Endothelial cell of umbilical vein (primary cell): ENCODE measurements at regions not wholly inside any gene's neighbourhood (a gene's known extent, or its start where the extent isn't known, plus 50 kb on each side); places are given as distances from the start of the nearest gene placed in this dataset.

Source experiments
- CTCF ChIP-seq, 2 donors: IDR thresholded peaks; 1 replicate in 1 of 2; 2 replicates in 1 of 2; pipeline ENCODE4 v1.5.1; 2011; ENCODE audit warnings: low read length in 2 of 2, mild to moderate bottlenecking in 2 of 2, moderate library complexity in 2 of 2, control low read depth in 1 of 2, inconsistent platforms in 1 of 2, low read depth in 1 of 2; ENCODE audit not compliant: insufficient read depth in 1 of 2; ENCODE audit errors: extremely low read depth in 1 of 2
- EZH2 ChIP-seq: IDR thresholded peaks from 2 replicates; pipeline ENCODE4 v1.6.1; 2012; ENCODE audit warnings: borderline replicate concordance, low read depth, mild to moderate bottlenecking, moderate library complexity, low read length, inconsistent platforms; ENCODE audit not compliant: severe bottlenecking
- GATA2 ChIP-seq: IDR thresholded peaks from 2 replicates; pipeline ENCODE4 v1.7.0; 2011; ENCODE audit warnings: low read depth, mild to moderate bottlenecking, moderate library complexity, mixed read lengths, low read length; ENCODE audit not compliant: insufficient read length, insufficient read depth
- MAX ChIP-seq: IDR thresholded peaks from 2 replicates; pipeline ENCODE4 v1.6.1; 2011; ENCODE audit not compliant: insufficient read depth, insufficient read length
- POLR2A ChIP-seq: IDR thresholded peaks from 2 replicates; pipeline ENCODE4 v1.6.1; 2012; ENCODE audit warnings: low read depth, mild to moderate bottlenecking, control low read depth, low read length
- POLR2AphosphoS5 ChIP-seq: IDR thresholded peaks from 2 replicates; pipeline ENCODE4 v1.6.1; 2012; ENCODE audit warnings: low read depth, mild to moderate bottlenecking, control low read depth, low read length, moderate library complexity; ENCODE audit not compliant: insufficient read depth

GRCh38 chr3:160616311-160616710, 50.9 kb upstream of the KPNA4 start:
- no peak for TF ChIP-seq CTCF (IDR thresholded peaks at IDR 0.05; ENCODE audit: extremely low read depth in 1 of 2, insufficient read depth in 1 of 2, low read depth in 1 of 2, low read length in 2 of 2)
- no peak for TF ChIP-seq EZH2
- no peak for TF ChIP-seq POLR2AphosphoS5
- TF ChIP-seq POLR2A, result no peak
- TF ChIP-seq GATA2, result no peak
- TF ChIP-seq MAX, result no peak
